GM18867 (cell line): ENCODE measurements at regions not wholly inside any gene's neighbourhood (a gene's known extent, or its start where the extent isn't known, plus 50 kb on each side); places are given as distances from the start of the nearest gene placed in this dataset.
A peak's percentile ranks its signal among the peaks of the same experiment; 100 is the strongest.
"Not testable (repeated sequence)": the region's sequence is repeated elsewhere in the genome, so short reads cannot be mapped to it uniquely, and the experiment has no call there.

Experiments
- ATAC-seq: cut with Tn5 transposase; IDR thresholded peaks from one replicate; pipeline ENCODE4 v1.9.1; 2021; ENCODE audit warnings: mild to moderate bottlenecking, moderate library complexity; ENCODE audit not compliant: unreplicated experiment

GRCh38 chr2:182548031-182548950 lies 121.5 kb upstream of the PDE1A start:
- no peak for ATAC-seq

- no peak for ATAC-seq
These were observed 123.4 kb upstream of the PDE1A start for GRCh38 chr2:182550234-182550633.

- ATAC-seq: not testable (repeated sequence)
These were observed 125.4 kb upstream of the PDE1A start for GRCh38 chr2:182552232-182552631.

GRCh38 chr2:182552785-182553184 lies 125.9 kb upstream of the PDE1A start:
- ATAC-seq: not testable (repeated sequence)

DNA sequence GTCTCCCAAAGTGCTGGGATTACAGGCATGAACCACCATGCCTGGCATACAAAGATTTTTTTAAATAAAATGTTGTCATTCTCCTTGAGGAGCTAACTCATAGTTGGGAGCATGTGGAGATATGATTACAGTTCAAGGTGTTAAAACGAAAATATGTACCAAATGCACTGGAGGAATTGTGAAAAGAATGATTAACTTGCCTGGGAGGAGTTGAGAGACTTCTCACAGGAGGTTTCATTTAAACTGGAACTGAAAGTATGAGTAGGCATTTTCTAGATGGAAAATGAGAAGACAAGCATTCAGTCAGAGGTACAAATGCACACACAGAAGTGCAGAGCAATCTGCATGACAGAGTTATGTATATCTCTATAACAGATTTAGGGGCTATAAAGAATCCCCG lies 126.6 kb upstream of the PDE1A start:
- ATAC-seq: peak; percentile 99

DNA sequence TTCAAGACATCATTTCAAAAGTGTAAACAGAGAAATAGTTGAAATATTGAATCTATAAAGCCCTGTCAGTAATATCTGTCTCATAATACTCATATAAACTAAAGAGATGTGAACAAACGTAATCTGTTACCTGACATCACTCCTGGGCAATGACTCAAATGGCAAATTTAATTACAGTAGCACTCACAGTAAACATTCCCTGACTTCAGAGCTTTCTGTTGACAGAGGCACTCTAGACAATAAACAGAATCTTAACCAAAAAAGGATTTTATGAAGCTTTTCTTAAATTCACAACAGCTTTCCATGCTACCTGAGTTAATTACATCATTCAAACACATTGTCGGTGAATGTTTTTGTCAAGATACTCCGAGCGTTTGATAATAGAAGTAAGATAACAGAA lies 128.1 kb upstream of the PDE1A start:
- no peak for ATAC-seq

DNA sequence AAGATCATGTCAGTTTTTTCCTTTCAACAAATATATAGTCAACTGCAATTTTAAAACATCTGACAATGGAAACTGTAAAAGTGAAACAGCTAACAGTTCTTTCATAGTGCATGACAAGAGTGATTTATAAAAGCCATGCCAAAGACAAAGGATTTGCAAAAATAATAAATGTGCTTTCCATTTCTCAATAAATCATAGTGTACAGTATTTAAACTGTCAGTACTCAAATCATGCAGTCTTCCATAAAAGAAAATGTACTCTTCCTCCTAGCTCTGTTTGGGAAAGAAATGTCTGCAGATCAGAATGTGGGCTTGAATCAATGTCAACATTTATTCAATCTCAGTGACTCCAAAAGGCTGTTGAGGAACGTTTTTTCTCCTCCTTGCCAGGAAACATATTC lies 131.7 kb upstream of the PDE1A start:
- no peak for ATAC-seq

DNA sequence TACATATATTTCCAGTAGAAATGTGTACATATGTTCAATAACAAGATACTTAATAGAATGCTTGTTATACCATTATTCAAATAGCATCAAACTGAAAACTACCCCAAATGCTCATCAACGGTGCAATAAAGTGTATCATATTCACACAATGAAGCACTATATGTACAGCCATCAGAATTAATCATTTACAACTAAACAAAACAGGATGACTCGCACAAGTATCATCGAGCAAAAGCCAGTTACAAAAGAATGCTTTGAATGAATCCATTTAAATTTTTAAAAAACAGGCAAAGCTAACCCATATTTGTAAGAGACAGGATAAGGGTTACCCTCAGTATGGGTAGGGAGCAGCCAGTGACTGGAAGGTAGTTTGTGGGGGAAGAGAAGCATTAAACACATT lies 132.8 kb upstream of the PDE1A start:
- ATAC-seq: no peak

GRCh38 chr2:182565911-182566567 lies 139.2 kb upstream of the PDE1A start:
- ATAC-seq: no peak

- ATAC-seq: no peak
These were observed 142.5 kb upstream of the DNAJC10 start for GRCh38 chr2:182573553-182573952.

GRCh38 chr2:182577816-182578215 lies 138.2 kb upstream of the DNAJC10 start:
- no peak for ATAC-seq

DNA sequence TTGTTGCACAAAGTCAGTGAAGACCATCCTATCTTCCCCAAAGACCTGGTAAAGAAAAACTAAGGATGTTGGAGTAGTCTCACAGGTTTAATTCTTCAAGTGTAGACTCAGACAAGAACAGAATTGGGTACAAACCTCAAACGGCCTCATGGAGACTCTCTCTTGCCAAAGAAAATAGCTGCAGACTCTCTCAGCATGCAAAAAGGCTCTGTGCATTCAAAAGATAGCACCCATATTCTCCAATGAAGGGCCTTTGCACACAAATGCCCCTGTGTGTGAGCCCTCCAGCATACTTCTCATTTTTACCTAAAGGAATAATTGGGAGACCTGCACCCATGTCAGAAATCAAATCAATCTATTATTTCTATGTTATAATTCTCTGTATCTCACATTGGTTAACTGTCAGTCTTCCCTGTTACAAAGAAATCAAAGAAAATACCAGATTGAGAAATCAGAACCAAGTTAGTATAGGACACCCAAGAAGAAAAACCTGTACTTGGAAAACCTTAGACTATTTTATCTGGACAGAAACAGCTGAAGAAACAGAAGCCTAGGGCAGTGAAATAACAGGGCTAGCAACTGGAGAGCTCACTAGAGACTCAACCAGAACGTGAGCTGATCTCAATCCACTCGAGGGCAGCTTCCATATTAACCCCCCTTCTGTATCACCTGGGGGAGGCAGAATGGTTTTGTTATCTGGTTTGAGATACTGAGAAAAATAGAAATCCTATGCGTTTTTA lies 134.7 kb upstream of the DNAJC10 start:
- no peak for ATAC-seq

- ATAC-seq: no peak
These were observed 131.6 kb upstream of the DNAJC10 start for GRCh38 chr2:182584462-182584861.

- ATAC-seq: no peak
These were observed 131.1 kb upstream of the DNAJC10 start for GRCh38 chr2:182585001-182585400.

- no peak for ATAC-seq
These were observed 130.6 kb upstream of the DNAJC10 start for GRCh38 chr2:182585430-182585829.

GRCh38 chr2:182586426-182586825 lies 129.6 kb upstream of the DNAJC10 start:
- peak; percentile 74 for ATAC-seq

GRCh38 chr2:182587831-182588230 lies 128.2 kb upstream of the DNAJC10 start:
- ATAC-seq: no peak

GRCh38 chr2:182589121-182589520 lies 126.9 kb upstream of the DNAJC10 start:
- ATAC-seq: no peak

DNA sequence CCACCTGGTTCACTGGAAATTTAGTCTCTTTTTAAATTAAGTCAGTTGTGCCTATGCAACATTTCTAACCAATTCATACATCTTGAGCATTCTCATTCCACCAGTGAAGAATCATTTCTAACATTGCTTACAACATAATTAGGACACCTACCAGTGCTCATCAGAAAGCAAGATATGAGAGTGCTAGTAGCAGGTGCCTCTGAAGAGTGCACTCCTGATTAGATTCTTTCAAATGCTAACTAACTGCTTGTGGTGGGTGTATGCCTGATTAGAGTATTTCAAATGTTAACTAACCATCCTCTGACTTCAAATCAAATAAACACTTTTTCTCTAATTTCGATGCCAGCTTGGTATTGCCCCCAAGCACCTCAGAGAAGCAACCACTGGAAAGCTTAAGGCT lies 124.3 kb upstream of the DNAJC10 start:
- no peak for ATAC-seq

GRCh38 chr2:182592691-182593393 lies 123.2 kb upstream of the DNAJC10 start:
- no peak for ATAC-seq

DNA sequence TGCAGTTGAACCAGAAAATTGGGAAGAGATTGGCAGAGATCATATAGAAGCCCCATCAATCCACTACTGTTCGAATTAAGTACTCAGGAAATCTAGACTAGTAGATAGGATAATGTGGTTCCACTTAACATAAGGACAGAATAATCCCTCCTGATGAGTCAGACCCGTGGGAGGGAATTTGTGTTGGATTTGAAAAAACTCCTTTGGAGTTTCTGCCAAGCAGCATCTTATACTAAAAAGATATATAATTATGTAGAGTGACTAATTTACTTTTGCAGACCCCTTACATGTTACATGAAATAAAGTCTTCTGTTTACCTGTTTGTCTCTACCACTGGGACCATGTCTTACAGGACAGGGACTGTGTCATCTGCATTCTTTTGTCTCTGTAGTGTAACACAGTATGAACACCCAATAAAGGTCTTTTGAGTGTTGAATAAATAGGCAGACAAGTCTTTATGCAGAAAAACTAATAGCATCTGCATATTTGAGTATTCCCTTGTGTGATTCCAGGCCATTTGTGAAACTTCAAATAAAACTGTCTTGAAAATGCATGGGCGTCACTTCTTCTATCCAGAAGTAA lies 122.6 kb upstream of the DNAJC10 start:
- no peak for ATAC-seq
